BLaER1 treated with 17β-estradiol and CSF1 and Interleukin-3, amounts not matched to agents 10 nM and 100 nM (cell line): ENCODE measurements at regions not wholly inside any gene's neighbourhood (a gene's known extent, or its start where the extent isn't known, plus 50 kb on each side); places are given as distances from the start of the nearest gene placed in this dataset.

ENCODE experiments used
- H3K27ac ChIP-seq, 11 experiments: shearing (Covaris generic); formaldehyde crosslinking; 2 replicates each; pipeline ENCODE4 v1.8.1; 2022
- H3K27me3 ChIP-seq, 11 experiments: shearing (Covaris generic); formaldehyde crosslinking; 2 replicates each; pipeline ENCODE4 v1.8.1; 2022
- H3K36me3 ChIP-seq, 11 experiments: shearing (Covaris generic); formaldehyde crosslinking; 2 replicates each; pipeline ENCODE4 v1.8.1; 2022
- H3K4me1 ChIP-seq, 10 experiments: shearing (Covaris generic); formaldehyde crosslinking; 2 replicates each; pipeline ENCODE4 v1.8.1; 2022
- H3K4me2 ChIP-seq, 11 experiments: shearing (Covaris generic); formaldehyde crosslinking; 2 replicates each; pipeline ENCODE4 v1.8.1; 2022
- H3K4me3 ChIP-seq, 10 experiments: shearing (Covaris generic); formaldehyde crosslinking; 2 replicates each; pipeline ENCODE4 v1.8.1; 2022
- H3K9ac ChIP-seq, 11 experiments: shearing (Covaris generic); formaldehyde crosslinking; 2 replicates each; pipeline ENCODE4 v1.8.1; 2022
- H3K9me3 ChIP-seq, 11 experiments: shearing (Covaris generic); formaldehyde crosslinking; replicated peaks in 1 of 11; 2 replicates each; pipeline ENCODE4 v1.8.1; 2022
- H4K20me1 ChIP-seq, 11 experiments: shearing (Covaris generic); formaldehyde crosslinking; 2 replicates each; pipeline ENCODE4 v1.8.1; 2022
- Cebpa-rat ChIP-seq, 11 experiments: shearing (Covaris generic); IDR thresholded peaks; 2 replicates each; pipeline ENCODE4 v1.8.1; 2022

DNA sequence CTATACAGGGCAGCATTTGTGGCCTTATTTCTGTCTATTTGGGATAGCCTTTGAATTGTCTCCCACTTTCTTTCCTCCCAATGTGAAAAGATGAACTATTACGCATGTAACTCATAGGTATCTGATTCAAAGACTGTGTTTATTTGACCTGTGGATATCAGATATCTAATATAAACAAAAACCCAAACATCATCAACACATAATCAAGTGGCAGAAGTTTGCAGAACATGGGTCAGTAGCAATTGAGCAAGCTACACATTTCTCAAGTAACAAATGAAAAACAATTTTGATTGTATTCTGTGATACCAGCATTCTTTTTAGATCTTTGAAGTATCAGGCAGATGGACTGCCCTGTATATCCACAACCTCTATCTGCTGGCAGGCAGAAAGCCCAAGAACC lies 490.5 kb upstream of the ADGRL2 start:
- TF ChIP-seq Cebpa-rat (IDR thresholded peaks at IDR 0.05): no peak
- H3K36me3 ChIP-seq: no peaks in the 10 kb centered on the region
- peaks cover 0 to 28% (median 10%) of the 10 kb centered on the region in 10 experiments; a peak in 12 of 20 replicates for H3K4me1 ChIP-seq
- H3K27me3 ChIP-seq: no peaks in the 10 kb centered on the region
- no peak overlapping the region for H3K4me3 ChIP-seq
- no peak overlapping the region for H3K27ac ChIP-seq
- no peak overlapping the region for H3K9ac ChIP-seq
- H3K9me3 ChIP-seq: no peaks in the 10 kb centered on the region
- H3K4me2 ChIP-seq: no peak overlapping the region
- H4K20me1 ChIP-seq: no peaks in the 10 kb centered on the region

DNA sequence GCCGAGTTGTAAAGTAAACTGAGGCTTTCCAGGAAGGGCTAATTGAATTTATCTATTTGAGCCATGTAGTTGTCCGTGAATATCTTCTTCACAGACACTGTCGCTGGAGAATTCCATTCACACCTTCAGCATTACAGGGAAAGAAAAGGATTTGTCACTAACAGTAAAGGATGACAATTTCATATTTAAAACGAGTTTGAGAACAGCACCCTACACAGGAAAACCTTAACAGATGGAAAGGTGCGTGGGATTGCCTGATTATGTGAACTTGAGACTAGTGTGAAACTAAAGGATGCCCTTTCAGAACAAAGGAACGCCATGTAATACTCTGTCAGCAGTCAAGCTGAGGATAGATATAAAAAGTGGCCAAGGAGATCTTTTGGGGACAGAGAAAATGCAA lies 492.5 kb upstream of the ADGRL2 start:
- Histone ChIP-seq H3K4me3 (no peak overlapping the region), H3K36me3 (no peaks in the 10 kb centered on the region), H3K4me1 (peaks cover 0 to 8% (median 0%) of the 10 kb centered on the region in 10 experiments; a peak in 4 of 20 replicates)

DNA sequence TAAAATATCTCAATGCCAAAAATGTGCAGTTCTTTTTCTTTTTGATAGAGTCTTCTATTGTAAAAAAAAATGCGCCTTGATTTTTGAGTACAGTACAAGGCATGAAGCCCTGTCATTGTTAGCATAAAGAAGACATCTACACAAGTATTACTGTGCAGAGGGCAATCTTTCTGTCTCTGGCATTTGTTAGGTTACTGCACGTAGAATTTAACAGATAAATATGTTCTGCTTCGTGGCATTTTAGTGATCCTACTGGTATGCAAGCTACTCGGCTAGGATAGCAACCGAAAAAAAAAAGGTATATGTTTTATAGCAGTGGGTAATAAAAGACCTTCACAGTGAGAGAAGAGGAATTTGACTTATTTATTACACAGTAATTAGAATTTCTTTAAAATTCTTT lies 492.9 kb upstream of the ADGRL2 start:
- Histone ChIP-seq H3K4me3 (no peak overlapping the region), H3K9ac (no peak overlapping the region), H4K20me1 (no peaks in the 10 kb centered on the region), H3K9me3 (no peaks in the 10 kb centered on the region), H3K27me3 (no peaks in the 10 kb centered on the region), H3K36me3 (no peaks in the 10 kb centered on the region), H3K27ac (no peak overlapping the region), H3K4me2 (no peak overlapping the region), H3K4me1 (0 out of 20 replicates have a peak, but pooled peaks cover 0 to 5% (median 0%) of the 10 kb centered on the region in 10 experiments)
- TF ChIP-seq Cebpa-rat (IDR thresholded peaks at IDR 0.05): no peak

More for the DNA sequence above, 492.5 kb upstream of the ADGRL2 start:
- no peak overlapping the region for H3K27ac ChIP-seq
- no peak overlapping the region for H3K9ac ChIP-seq
- no peaks in the 10 kb centered on the region for H4K20me1 ChIP-seq
- TF ChIP-seq Cebpa-rat (IDR thresholded peaks at IDR 0.05): no peak
- no peaks in the 10 kb centered on the region for H3K27me3 ChIP-seq
- H3K4me2 ChIP-seq: no peak overlapping the region
- H3K9me3 ChIP-seq: no peaks in the 10 kb centered on the region

DNA sequence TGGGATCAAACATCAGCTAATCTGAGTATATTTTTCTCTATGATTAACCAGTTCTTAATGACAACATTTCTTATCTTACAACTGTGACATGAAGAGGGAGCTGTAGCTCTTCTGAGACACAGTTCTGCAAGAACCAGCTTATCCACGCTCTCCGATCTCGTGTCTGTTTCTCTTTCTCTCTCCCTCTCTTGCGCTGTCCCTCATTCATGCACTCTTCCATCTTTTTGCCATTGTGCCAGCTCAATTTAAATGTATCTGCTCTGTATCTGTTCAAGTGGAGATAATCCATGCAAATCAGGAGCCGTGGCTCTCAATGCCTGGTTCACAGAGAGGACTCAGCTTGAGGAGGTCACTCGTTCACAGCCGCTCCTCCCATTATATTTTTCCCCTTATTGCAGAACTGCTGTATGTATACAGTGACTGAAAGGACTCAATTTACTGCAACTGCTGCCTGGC lies 494.7 kb upstream of the ADGRL2 start:
- Histone ChIP-seq H3K27ac (no peak overlapping the region), H3K27me3 (no peaks in the 10 kb centered on the region), H3K36me3 (no peaks in the 10 kb centered on the region), H3K4me3 (no peak overlapping the region), H3K9ac (no peak overlapping the region), H4K20me1 (no peaks in the 10 kb centered on the region), H3K9me3 (no peaks in the 10 kb centered on the region), H3K4me1 (no peaks in the 10 kb centered on the region), H3K4me2 (peak overlapping the region in 2 of 11 experiments; percentile 49 to 68; a peak in 4 of 22 replicates)
- TF ChIP-seq Cebpa-rat (IDR thresholded peaks at IDR 0.05): no peak

DNA sequence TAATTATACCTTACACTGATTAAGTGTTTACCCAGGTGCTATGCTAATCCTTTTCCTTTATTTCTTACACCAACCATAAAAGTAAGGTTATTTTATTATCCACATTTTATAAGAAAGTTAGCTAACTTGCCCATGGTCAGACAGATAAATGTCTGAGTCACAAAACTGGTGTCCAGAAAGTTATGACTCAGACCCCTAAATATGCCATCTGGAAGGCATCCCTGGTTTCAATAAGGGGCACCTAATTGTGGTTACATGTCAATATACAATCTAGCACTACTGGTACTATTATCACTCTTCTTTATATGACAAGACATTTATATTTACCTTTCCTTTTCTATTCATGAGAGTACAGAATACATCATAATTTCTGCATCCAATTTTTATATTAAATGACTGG lies 496.5 kb upstream of the ADGRL2 start:
- no peaks in the 10 kb centered on the region for H4K20me1 ChIP-seq
- no peak overlapping the region for H3K27ac ChIP-seq
- H3K9me3 ChIP-seq: no peaks in the 10 kb centered on the region
- no peak overlapping the region for H3K4me3 ChIP-seq
- no peak overlapping the region for H3K9ac ChIP-seq
- no peak for TF ChIP-seq Cebpa-rat (IDR thresholded peaks at IDR 0.05)
- no peaks in the 10 kb centered on the region for H3K36me3 ChIP-seq
- H3K4me2 ChIP-seq: no peak overlapping the region
- H3K4me1 ChIP-seq: no peaks in the 10 kb centered on the region
- H3K27me3 ChIP-seq: no peaks in the 10 kb centered on the region

DNA sequence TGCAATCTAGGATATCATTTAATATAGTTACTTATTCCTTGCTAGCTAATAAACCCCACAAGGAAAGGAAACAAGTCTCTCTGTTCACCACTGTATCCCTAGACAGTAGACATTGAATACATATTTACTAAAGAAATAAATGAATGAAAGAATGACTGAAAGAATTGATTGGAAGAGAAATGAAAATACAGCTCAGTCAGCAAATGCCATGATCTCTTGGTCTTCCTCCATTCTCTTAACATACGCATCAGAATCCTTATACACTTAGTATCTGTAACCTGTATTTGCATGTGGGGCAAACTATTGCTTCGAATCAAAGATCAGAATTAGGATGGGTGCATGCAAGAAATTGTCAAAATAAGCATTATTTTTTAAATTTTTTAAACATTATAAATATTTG lies 500.8 kb upstream of the ADGRL2 start:
- H3K27ac ChIP-seq: no peak overlapping the region
- H3K27me3 ChIP-seq: no peaks in the 10 kb centered on the region
- H3K4me1 ChIP-seq: peaks cover 0 to 8% (median 5%) of the 10 kb centered on the region in 10 experiments; a peak in 9 of 20 replicates
- H3K36me3 ChIP-seq: no peaks in the 10 kb centered on the region
- no peaks in the 10 kb centered on the region for H3K9me3 ChIP-seq
- no peak overlapping the region for H3K4me2 ChIP-seq
- no peaks in the 10 kb centered on the region for H4K20me1 ChIP-seq
- H3K9ac ChIP-seq: no peak overlapping the region
- no peak for TF ChIP-seq Cebpa-rat (IDR thresholded peaks at IDR 0.05)
- no peak overlapping the region for H3K4me3 ChIP-seq

DNA sequence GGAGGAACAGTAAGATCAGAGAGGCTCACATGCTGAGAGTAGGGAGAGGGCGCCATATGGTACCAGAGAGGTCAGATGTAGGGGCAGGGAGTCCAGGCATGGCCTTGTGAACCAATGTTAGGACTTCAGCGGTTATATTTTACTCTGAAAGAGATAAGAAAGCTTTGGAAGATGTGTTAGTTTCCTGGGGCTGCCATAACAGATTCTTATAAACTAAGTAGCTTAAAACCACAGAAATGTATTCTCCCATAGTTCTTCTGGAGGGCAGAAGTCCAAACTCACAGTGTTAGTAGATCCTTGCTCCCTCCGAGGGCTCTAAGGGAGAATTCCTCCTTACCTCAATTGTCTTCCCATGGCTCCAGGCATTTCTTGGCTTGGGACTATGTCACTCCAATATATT lies 502.5 kb upstream of the ADGRL2 start:
- no peak for TF ChIP-seq Cebpa-rat (IDR thresholded peaks at IDR 0.05)
- no peaks in the 10 kb centered on the region for H3K9me3 ChIP-seq
- no peak overlapping the region for H3K27ac ChIP-seq
- no peaks in the 10 kb centered on the region for H4K20me1 ChIP-seq
- no peak overlapping the region for H3K4me3 ChIP-seq
- no peak overlapping the region for H3K9ac ChIP-seq
- no peaks in the 10 kb centered on the region for H3K27me3 ChIP-seq
- H3K4me1 ChIP-seq: peaks cover 0 to 8% (median 5%) of the 10 kb centered on the region in 10 experiments; a peak in 9 of 20 replicates
- H3K36me3 ChIP-seq: no peaks in the 10 kb centered on the region
- H3K4me2 ChIP-seq: no peak overlapping the region

DNA sequence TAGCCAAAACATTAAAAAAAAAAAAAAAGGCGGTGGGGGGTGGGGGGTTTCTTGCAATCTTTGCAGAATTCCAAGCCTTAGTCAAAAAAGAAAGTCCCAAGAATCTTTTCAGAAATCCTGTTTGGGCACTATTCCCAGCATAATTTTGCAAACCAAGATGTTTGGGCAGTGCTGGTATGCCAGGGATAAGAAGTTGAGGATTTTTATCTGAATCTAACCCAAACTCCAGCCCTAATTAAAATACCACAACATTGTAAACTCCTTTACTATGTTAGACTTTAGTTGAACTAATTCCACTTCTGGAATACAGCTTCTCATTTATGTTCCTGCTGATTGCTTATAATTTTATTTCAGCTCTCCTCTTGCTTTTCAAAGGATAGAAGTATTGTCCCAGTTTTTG lies 504.1 kb upstream of the ADGRL2 start:
- no peak overlapping the region for H3K4me2 ChIP-seq
- no peaks in the 10 kb centered on the region for H4K20me1 ChIP-seq
- no peak for TF ChIP-seq Cebpa-rat (IDR thresholded peaks at IDR 0.05)
- H3K9ac ChIP-seq: no peak overlapping the region
- no peaks in the 10 kb centered on the region for H3K27me3 ChIP-seq
- H3K9me3 ChIP-seq: no peaks in the 10 kb centered on the region
- no peak overlapping the region for H3K27ac ChIP-seq
- peaks cover 0 to 8% (median 5%) of the 10 kb centered on the region in 10 experiments; a peak in 9 of 20 replicates for H3K4me1 ChIP-seq
- H3K36me3 ChIP-seq: no peaks in the 10 kb centered on the region
- no peak overlapping the region for H3K4me3 ChIP-seq

DNA sequence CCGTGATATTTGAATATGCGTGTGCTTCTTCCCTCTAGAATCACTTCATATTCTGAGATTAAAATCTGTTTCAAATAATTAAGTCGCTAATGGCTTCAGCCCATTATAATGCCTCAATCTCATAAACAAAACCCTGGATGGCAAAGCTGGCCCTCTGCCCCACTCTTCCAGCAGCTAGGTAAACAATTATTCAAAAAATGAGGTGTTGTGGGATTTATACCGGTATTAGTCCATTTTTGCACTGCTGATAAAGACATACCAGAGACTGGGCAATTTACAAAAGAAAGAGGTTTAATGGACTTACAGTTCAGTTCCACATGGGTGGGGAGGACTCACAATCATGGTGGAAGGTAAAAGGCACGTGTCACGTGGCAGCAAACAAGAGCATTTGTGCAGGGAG lies 510.4 kb upstream of the ADGRL2 start:
- H3K4me1 ChIP-seq: peaks cover 0 to 4% (median 3%) of the 10 kb centered on the region in 10 experiments; a peak in 9 of 20 replicates
- H4K20me1 ChIP-seq: no peaks in the 10 kb centered on the region
- no peak for TF ChIP-seq Cebpa-rat (IDR thresholded peaks at IDR 0.05)
- H3K27me3 ChIP-seq: no peaks in the 10 kb centered on the region
- no peaks in the 10 kb centered on the region for H3K9me3 ChIP-seq
- H3K4me2 ChIP-seq: no peak overlapping the region
- H3K9ac ChIP-seq: no peak overlapping the region
- no peak overlapping the region for H3K27ac ChIP-seq
- H3K36me3 ChIP-seq: no peaks in the 10 kb centered on the region
- no peak overlapping the region for H3K4me3 ChIP-seq

DNA sequence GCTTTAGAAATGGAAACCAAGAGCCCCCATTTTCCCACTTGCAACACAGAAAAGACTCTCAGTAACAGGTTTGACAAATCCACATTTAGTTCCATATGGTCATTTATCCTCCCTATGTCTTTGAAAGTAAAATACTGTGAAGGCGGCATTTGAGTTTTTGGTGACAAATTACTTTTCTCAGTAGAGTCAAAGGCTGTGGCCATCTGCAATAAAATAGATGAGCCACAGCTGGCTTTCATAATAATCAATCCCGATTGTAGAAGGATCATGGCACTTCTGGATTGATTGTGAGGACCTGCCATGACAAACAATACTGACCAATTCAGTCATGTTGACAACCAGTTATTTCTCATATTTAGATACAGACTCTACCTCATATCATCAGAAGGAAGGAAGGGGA lies 512.0 kb upstream of the ADGRL2 start:
- Histone ChIP-seq H3K36me3 (no peaks in the 10 kb centered on the region), H3K9me3 (no peaks in the 10 kb centered on the region), H3K4me2 (no peak overlapping the region), H3K27me3 (no peaks in the 10 kb centered on the region), H3K4me3 (no peak overlapping the region), H3K4me1 (no peaks in the 10 kb centered on the region), H3K9ac (no peak overlapping the region), H3K27ac (no peak overlapping the region), H4K20me1 (no peaks in the 10 kb centered on the region)
- TF ChIP-seq Cebpa-rat (IDR thresholded peaks at IDR 0.05): no peak
